ENCODE measurements at regions not wholly inside any gene's neighbourhood (a gene's known extent, or its start where the extent isn't known, plus 50 kb on each side); places are given as distances from the start of the nearest gene placed in this dataset.
"Not testable (repeated sequence)": the region's sequence is repeated elsewhere in the genome, so short reads cannot be mapped to it uniquely, and the experiment has no call there.

DNA sequence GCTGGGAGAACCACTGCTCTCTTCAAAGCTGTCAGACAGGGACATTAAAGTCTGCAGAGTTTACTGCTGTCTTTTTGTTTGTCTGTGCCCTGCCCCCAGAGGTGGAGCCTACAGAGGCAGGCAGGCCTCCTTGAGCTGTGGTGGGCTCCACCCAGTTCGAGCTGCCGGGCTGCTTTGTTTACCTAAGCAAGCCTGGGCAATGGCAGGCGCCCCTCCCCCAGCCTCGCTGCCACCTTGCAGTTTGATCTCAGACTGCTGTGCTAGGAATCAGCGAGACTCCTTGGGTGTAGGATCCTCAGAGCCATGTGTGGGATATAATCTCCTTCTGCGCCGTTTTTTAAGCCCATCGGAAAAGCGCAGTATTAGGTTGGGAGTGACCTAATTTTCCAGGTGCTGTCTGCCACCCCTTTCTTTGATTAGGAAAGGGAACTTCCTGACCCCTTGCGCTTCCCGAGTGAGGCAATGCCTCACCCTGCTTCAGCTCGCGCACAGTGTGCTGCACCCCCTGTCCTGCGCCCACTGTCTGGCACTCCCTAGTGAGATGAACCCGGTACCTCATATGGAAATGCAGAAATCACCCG lies 298.3 kb upstream of the MIS18BP1 start:
- DNase-seq: not testable (repeated sequence)

DNA sequence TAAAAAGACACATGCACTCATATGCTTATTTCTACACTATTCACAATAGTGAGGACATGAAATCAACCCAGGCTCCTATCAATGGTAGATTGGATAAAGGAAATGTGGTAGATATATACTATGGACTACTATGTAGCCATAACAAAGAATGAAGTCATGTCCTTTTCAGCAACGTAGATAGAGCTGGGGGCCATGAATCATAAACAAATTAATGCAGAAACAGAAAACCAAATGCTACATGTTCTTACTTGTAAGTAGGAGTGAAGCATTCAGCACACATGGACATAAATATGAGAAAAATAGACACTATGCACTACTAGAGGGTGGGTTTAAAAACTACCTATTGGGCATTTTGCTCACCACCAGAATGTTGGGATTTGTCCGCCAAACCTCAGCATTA lies 278.0 kb upstream of the MIS18BP1 start:
- DNase-seq: no peak

DNA sequence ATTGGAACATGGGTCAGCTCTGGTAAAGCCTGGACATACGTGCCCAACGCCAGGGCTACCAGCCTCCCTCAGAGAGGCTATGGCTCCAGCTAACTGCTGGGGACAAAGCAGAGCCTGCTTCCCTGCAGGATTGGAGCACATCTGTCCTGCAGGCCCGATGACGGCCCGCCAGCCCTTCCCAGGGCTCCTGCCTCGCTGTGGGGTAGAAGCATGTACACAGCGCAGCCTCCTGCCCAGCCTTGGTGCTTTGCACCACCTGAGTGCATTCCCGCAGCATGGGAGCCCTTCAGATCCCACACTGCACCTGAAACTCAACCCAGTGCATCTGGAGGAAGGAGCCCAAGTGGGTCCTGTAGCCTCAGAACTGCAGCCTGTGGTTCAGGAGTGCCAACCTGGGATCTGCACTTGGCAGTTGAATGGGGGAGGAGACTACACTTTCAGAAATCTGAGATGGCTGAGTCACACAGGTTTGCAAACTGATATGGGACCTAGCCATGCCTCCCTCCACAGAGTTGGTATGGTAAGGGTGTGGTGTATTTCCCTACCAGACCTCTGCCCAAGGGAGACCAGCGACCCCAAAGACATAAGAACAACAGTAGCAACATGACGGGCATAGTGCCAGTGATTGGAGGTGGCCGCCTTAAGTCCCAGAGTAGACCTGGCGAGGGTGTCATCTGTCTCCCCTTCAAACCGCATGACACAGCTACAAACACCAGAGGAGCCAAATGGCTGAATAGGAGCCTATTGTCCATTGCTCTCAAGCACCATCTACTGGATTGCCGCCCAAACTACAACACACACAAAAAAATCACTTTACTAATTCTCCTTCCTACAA lies 273.9 kb upstream of the MIS18BP1 start:
- no peak for DNase-seq

DNA sequence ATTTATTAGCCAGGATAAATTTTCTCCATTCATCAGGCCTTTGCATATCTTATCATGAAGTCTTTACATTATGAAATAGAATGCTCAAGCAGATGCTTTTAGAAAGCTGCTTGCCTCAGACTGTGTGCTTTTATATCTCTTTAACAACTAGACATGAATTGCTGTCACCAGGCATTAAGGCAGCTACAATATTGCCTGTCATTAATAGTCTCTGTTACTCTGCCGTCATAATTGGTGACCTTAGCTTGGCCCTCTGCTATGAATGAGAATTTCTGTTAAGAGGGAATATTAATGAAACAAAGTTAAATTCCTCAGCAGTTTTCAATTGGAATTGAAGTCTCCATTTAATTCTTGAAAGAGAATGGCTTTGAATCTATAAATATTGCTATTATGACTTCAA lies 266.8 kb upstream of the MIS18BP1 start:
- no peak for DNase-seq

DNA sequence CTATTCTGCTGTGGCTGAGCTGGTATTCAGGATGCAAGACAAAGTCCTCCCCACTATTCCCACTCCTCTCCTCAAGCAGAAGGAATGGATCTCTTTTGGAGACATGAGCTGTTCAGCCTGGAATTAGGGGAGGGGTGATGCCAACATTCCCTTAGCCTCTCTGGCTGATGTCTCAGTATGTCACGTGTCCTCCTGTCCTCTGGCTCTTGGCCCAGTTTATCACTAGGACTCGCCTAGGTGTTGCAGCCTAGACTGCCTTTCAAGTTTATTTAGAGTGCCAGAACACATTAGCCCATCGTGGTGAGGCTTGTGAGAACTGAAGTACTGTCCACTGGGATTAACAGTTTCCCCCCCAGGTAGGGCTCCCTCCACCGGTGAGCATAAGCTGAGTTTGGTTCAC lies 239.9 kb upstream of the MIS18BP1 start:
- no peak for DNase-seq

DNA sequence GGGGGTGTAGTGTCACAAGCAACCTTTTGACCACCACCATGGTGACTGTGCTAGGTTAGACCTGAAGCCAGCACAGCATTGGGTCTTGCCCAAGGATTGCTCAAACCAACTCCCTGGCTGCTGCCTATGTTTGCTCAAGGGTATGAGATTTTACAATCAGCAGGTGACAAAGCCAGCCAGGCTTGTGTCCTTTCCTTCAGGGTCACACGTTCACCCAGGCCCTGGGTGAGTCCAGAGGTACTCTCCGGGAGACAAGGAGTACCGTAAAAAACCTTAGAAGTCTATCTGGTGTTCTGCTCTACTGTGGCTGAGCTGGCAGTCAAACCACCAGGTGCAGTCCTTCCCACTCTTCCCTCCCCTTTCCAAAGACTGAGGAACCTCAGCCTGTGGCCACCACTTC lies 238.9 kb upstream of the MIS18BP1 start:
- DNase-seq: no peak

DNA sequence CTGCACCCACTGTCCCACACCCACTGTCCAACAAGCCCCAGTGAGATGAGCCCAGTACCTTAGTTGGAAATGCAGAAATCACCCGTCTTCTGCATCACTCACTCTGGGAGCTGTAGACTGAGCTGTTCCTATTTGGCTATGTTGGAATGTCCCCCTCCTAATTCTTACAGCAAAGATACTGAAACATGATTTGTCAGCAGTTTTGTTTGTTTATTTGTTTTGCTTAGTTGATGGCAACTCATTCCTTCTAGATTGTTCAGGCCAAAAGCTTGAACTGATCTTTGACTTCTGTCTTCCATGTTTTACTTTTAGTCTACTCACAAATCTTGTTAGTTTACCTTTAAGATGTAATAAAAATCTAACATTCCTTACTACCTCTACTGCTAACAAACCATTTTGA lies 233.6 kb upstream of the MIS18BP1 start:
- DNase-seq: no peak

DNA sequence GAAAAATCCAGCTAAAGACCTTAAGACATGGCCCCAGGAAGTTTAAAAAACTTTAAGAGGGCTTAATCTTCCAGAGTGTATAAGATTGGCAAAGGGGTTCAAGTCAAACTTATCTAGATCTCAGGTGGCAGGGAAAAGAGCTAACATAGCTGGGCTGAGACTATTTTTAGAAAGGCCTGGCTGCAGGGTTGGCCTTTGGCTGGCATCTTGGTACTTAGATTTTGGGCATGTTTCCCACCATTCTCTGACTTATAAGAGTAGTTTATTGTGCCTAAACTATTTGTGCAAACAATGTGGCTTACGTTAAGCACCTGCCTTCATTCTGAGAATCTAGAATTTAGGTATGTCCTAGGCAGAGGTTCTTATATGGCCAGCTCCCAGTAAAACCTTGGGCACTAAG lies 214.0 kb upstream of the MIS18BP1 start:
- DNase-seq: no peak

DNA sequence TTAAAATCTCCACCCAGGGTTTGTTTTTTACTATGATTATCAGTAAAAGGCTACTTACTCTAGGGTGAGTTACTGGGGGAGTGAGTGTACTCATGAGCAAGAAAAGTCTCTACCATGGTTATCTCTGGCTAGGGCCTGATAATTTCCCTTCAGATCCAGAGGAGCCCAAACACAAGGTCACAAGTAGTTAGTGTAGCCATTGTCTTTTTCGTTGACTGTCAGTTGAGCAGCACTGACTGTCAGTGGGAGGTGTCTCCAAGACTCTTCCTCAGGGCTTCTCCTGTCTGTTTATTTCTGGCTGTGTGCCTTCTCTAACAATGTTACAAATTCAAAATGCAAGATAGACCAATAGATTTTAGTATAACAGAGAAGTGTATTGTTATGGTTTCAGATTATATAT lies 181.2 kb upstream of the MIS18BP1 start:
- no peak for DNase-seq

DNA sequence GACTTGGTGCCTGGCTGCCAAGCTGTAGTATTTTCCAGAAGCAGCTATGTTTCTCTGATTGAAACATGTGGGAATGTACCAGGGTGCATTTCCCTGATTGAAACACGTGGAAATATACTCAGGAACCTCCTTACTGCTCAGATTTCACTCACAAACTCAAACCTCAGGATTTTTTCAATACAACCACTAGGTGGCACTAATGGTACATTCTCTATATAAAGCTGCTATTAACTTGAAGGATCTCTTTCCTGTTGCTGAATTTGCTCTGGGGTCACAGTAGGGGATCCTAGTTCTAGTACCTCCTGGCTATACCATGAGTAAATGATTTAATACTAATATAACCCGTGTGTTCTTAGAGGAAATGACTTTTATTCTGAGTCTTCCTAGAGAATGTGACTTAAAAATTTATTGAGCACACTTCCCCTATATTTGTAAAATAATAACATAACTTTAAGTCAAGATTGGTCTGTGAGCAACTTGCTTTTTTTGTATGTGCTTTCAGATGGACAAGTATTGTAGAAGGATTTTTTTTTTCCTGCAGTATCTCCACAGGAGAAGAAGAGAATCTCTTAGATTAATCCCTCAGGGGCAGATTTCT lies 173.8 kb upstream of the MIS18BP1 start:
- DNase-seq: peak; percentile 61

DNA sequence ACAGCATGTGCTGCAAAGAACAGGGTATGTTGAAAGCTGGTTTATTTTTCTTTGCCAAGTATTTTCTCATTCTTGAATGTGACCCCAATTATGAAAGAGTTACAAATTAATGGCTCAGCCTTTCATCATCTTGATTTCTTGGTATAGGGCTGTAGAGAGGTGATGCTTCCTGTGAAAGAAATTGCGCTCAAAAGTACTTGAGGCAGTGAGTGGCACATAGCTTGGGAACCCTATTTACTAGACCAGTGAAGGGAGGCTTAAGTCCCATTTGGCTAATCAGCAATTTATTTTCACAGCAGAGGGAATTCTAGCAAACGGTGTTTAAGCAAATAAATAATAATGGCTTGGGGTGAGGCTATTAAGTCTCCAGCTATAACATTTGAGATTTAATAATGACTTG lies 153.9 kb upstream of the MIS18BP1 start:
- DNase-seq: no peak

DNA sequence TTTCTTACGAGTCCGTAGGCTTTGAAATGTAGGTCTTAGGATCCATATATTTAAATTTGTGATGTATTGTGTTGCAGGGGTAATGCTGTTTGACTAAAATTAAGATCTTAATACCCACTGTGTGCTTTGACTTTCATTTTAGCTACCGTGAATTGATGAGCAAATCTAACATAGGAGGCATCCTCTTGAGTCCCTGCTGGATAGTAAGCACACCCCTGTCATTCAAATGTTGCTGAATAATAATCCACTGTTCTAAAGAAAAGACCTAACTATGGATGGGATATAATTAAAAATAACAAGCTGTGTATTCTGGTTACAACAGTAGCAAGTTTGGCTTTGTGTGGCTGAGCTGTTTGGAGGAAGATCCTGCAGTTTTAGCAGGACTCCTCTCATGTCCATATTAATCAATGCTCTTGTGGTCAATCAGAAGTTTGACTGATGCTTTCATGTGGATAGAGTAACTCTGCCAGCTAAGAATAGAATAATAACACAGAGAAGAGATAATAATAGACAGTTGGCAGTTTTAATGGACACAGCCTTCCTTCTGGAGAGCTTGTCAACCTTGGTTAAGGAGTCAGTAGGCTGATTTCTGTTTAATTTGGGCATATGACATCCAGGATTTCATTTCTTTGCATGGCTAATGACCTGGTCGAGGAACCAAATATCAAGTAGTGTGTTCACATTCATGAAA lies 148.1 kb upstream of the MIS18BP1 start:
- no peak for DNase-seq

DNA sequence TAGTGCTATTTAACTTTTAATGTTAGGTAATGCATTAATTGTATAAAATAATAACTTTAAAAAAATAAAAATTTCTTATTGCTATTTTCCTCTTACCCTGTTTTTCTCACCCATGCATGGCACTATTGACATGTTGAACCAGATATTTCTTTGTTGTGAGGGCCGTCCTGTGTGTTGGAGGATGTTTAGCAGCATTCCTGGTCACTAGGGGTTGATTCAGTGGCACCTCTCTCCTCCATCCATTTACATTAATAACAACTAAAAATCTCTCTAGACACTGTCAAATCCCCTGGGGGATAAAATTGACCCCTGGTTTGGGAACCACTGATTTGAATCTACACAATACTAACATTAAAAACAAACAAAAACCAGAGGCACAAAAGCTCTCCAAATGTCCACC lies 147.5 kb upstream of the MIS18BP1 start:
- DNase-seq: no peak

DNA sequence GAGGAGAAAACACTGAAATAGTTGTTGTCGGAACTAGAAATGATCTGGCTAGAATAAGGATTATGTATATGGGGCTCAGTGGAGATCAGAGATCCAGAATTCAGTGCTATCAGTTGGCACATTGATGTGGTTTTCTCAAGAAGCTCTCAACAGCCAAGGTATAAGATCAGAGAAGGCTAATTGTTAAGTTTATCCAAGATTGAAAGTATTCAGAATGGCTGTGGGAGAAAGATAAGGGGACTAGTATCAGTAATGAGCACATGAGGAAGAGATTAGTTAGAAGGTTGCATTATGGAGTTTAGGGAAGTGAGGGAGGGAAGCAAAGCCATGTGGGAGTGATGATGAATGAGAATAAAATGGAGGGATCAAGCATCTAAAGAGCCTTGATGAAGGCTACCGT lies 128.1 kb upstream of the MIS18BP1 start:
- no peak for DNase-seq

DNA sequence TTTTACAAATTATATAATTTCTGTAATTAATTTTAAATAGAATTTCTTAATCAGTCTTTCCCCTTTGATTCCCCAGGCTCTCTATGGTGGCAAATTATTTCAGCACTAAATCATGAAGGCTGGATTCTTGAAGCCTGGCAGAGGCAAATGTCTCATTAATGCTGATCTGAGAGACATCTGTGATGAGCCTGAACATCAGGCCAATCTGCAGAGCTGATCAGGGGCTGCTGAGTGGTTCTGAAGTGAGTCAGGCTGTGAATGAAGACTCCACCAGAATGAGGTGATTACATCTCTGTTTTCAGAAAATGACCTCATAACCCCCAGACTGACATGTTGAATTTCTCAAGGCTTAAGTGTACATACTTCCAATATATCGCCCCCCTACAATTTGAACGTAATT lies 124.2 kb upstream of the MIS18BP1 start:
- DNase-seq: no peak

DNA sequence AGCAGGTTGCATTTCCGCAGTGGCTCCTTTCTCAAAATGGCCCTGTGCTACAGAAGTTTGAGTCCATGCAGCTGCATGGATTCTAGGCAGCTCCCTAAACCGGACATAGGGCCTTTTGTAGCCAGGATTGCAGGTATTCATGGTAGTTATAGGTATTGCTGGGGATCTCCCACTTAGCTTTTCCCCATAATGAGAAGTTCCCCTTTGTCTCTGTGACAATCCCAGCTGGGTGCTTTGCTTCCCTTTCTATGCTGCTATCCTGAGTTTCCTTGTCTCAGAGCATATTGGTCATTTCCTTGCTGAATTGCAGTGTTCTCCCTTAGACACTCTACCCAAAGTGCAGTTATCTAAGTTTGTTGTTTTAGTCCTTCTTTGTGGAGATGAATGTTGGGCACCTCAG lies 120.9 kb upstream of the MIS18BP1 start:
- DNase-seq: no peak

DNA sequence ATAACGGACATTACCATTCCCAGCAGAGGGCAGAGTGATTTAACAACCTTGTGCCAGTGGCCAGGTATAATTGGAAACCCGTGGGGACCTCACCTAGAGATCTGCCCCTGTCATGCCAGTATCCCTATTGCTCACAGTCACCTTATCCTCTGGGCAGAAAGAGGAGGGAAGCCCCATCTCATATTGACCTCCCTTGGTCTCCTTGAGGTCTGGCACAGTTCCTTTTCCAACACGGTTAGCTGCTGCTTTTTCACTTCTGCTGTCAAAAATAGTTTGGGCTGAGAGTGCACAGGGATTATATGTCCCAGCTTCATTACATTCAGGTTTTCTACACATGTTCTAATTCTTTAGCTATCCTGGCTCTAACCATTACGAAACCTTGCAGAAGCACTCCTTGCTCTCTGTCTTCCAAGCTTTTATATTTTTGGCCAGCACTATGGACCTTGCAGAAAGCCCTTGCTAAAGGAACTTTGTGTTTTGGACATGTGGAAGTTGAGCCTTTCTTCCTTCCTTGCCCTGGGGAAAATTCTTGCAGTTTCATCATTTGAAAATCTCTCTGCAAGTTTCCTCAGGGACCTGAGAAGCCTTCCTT lies 111.7 kb upstream of the MIS18BP1 start:
- DNase-seq: no peak

DNA sequence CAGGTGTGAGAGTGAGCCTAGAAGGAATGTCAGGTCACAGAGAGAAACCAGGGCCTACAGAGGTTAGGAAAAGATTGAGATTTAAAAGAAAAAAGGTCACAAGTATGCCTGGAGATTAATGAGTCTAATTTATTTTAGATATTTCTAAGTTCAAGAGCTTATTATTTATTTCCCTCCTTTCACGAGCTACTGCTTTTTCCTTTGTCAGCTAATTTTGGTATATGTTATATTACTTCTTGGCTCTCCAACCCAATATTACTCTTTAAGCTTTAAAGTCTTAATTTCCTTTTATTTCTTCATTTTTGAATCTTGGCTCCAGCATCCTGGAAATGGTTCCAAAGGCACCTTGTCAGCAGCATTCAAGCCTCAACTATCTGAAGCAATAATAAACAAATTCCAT lies 109.5 kb upstream of the MIS18BP1 start:
- DNase-seq: no peak

DNA sequence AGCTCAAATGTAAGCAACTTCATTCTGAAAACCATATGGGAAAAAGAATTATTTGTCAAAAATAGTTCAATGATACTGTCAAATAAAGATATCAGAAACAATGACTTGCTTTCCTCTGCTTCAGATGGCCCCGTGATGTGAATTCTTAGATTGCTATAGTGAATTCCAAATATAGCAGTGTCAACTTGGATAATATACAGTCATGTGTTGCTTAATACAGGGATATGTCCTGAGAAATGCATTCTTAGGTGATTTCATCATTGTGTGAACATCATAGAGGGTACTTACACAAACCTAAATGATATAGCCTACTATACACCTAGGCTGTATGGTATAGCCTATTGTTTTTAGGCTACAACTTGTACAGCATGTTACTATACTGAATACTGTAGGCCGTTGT lies 108.7 kb upstream of the MIS18BP1 start:
- no peak for DNase-seq

DNA sequence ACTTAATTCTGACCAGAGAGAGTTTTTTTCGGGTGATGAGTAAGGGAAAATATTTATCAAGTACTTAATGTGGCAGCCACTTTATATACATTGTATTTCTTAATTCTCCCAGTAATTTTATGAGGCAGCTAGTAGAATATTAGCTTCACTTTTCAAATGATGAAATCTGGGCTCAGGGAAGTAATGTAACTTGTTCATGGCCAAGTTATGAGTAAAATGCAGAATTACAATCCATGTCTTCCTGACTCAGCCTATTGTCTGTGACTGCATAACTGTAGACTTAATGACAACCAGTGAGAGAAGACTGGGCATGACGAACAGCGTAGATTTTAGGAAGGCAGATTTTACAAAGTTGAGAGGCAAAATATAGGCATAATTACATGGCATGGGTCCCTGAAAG lies 106.7 kb upstream of the MIS18BP1 start:
- no peak for DNase-seq

DNA sequence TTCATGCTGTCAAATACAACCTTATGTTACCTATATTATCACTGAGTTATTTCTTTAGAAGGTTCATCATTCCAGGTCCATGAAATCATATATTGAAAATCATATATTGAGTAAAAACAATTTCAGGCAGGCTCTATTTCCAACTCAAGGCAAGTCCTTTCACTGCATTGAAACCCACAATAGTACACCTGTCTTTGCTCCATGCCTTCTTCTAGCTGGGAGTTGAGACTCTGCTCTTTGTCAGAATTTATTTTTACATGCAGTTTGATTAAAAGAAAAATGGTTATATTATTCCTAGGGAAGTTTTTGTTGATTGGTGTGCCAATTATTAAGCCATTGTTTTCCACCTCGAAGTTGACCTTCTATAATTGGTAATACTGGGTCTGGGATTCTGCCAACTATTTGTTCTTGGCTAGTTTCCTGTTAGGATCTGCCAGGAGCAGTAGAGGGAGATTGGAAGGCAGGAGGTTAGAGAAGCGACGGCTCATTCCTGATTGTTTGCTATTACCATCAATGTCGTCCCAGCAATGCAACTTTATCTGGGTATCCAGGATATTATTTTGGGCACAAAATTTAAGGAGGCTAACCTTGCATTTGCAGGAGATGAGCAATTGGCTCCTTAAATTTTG lies 79.5 kb upstream of the MIS18BP1 start:
- no peak for DNase-seq

DNA sequence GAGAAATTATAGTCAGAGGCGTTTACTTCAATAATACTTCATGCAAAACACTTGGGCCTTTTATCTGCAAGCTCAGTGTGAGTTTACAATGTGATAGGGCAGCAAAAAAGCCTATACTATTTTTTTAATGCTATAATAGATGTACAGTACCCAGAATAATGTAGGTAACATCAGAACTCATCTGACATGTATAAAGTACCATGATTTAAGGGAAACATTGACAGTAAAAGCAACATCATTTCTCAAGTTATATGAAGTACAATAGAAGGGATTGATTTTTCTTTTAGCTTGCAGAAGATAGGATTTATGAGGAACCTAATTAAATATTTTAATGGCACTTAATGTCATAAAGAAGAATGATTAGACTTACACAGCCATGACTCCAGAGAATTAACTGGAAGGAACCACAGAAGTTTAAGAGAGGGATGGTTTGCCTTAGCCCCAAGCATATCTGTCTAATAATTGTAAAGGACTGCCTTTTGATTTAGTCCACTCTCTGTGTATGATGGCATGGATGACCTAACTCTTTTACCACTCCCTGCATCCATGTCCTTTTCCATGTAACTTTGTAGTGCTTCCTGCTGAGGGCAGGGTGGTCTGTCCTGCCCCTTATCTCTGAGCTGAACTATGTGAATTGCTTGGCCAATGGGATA lies 55.9 kb upstream of the MIS18BP1 start:
- no peak for DNase-seq
